NB4 (cell line): ENCODE measurements at regions not wholly inside any gene's neighbourhood (a gene's known extent, or its start where the extent isn't known, plus 50 kb on each side); places are given as distances from the start of the nearest gene placed in this dataset.

ENCODE experiments used
- MAX ChIP-seq: IDR thresholded peaks from 2 replicates; pipeline ENCODE4 v1.6.1; 2011; ENCODE audit warnings: low read depth, low read length
- POLR2A ChIP-seq: IDR thresholded peaks from 2 replicates; pipeline ENCODE4 v1.6.1; 2011; ENCODE audit warnings: mild to moderate bottlenecking; ENCODE audit not compliant: insufficient read length; ENCODE audit errors: extremely low read depth
- TF ChIP-seq, protein P1 (sequence below): IDR thresholded peaks from one replicate; pipeline ENCODE4 v1.5.1; 2012; ENCODE audit warnings: low read depth, low read length

- TF ChIP-seq, protein P1, sequence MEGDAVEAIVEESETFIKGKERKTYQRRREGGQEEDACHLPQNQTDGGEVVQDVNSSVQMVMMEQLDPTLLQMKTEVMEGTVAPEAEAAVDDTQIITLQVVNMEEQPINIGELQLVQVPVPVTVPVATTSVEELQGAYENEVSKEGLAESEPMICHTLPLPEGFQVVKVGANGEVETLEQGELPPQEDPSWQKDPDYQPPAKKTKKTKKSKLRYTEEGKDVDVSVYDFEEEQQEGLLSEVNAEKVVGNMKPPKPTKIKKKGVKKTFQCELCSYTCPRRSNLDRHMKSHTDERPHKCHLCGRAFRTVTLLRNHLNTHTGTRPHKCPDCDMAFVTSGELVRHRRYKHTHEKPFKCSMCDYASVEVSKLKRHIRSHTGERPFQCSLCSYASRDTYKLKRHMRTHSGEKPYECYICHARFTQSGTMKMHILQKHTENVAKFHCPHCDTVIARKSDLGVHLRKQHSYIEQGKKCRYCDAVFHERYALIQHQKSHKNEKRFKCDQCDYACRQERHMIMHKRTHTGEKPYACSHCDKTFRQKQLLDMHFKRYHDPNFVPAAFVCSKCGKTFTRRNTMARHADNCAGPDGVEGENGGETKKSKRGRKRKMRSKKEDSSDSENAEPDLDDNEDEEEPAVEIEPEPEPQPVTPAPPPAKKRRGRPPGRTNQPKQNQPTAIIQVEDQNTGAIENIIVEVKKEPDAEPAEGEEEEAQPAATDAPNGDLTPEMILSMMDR = no peak
- TF ChIP-seq POLR2A = no peak
- TF ChIP-seq MAX = no peak
Observed at GRCh38 chr1:87706203-87706602, 377.5 kb downstream of the LMO4 start.
